Sigmoid colon (tissue), 4 donors: ENCODE measurements at regions not wholly inside any gene's neighbourhood (a gene's known extent, or its start where the extent isn't known, plus 50 kb on each side); places are given as distances from the start of the nearest gene placed in this dataset.

ENCODE experiments used
- EP300 ChIP-seq, 4 donors: sonication (generic); formaldehyde crosslinking; IDR thresholded peaks; one replicate each; pipeline ENCODE4 v1.6.1; 2017; ENCODE audit warnings: antibody characterized with exemption in 4 of 4
- POLR2A ChIP-seq, 2 donors: fragments of 450-650 bp; IDR thresholded peaks; one replicate each; pipeline ENCODE4 v1.6.1; 2016; ENCODE audit warnings: antibody characterized with exemption in 2 of 2, mild to moderate bottlenecking in 2 of 2, moderate library complexity in 2 of 2
- POLR2AphosphoS5 ChIP-seq, 4 donors: sonication (generic); formaldehyde crosslinking; IDR thresholded peaks; one replicate each; pipeline ENCODE4 v1.6.1; 2017; ENCODE audit warnings: antibody characterized with exemption in 4 of 4
- TF ChIP-seq, protein P1 (sequence below), 4 experiments: fragments of 450-650 bp in 3 of 4; fragments of 200-600 bp in 1 of 4; IDR thresholded peaks; one replicate each; pipeline ENCODE4 v1.5.1; 2016 to 2019; ENCODE audit warnings: antibody characterized with exemption in 4 of 4, mild to moderate bottlenecking in 3 of 4, moderate library complexity in 2 of 4

DNA sequence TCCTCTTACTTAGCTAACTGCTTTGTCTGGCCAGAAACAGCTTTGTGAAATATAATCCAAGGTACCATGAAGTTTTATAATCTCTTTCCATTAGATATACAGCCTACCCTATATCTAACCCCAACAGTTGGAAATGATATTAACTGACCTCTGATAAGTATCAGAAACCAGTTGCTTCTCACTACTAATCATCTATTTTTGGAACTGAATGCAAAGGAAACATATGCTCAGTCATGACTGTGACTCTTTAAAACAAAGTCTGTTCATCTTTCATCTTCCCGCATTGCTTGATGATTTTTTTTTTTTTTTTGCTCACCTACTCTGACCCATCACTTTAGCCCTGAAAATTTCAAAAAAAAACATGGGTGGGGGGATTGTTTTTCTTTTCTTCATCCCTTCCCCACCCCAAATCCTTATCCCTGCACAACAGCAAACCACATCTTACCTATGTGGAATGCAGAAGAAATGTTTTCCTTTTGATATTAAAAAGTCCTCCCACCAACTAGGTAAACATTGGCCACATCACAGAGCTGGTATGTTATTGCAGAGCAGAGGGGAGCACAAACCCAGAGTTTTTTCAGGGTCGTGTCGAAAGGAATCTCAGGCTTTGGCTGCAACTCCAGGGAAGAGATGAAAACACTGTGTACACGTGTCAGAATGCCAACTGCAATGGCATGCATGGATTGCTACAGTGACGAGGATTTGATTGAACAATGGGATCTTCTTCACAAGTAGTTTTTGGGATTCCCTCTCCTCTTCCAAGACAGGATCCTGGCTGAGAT is 137.3 kb downstream of the SLC30A10 start:
- TF ChIP-seq POLR2A (IDR thresholded peaks at IDR 0.05) (no peak), POLR2AphosphoS5 (IDR thresholded peaks at IDR 0.05) (no peak), EP300 (IDR thresholded peaks at IDR 0.05) (no peak)
- TF ChIP-seq, protein P1, sequence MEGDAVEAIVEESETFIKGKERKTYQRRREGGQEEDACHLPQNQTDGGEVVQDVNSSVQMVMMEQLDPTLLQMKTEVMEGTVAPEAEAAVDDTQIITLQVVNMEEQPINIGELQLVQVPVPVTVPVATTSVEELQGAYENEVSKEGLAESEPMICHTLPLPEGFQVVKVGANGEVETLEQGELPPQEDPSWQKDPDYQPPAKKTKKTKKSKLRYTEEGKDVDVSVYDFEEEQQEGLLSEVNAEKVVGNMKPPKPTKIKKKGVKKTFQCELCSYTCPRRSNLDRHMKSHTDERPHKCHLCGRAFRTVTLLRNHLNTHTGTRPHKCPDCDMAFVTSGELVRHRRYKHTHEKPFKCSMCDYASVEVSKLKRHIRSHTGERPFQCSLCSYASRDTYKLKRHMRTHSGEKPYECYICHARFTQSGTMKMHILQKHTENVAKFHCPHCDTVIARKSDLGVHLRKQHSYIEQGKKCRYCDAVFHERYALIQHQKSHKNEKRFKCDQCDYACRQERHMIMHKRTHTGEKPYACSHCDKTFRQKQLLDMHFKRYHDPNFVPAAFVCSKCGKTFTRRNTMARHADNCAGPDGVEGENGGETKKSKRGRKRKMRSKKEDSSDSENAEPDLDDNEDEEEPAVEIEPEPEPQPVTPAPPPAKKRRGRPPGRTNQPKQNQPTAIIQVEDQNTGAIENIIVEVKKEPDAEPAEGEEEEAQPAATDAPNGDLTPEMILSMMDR (IDR thresholded peaks at IDR 0.05): no peak
